ENCODE measurements at regions not wholly inside any gene's neighbourhood (a gene's known extent, or its start where the extent isn't known, plus 50 kb on each side); places are given as distances from the start of the nearest gene placed in this dataset.

- no peak overlapping the region for H3K4me2 ChIP-seq
- no peak overlapping the region for H3K4me3 ChIP-seq
- no peaks in the 10 kb centered on the region for H3K79me2 ChIP-seq (ENCODE audit: low read depth)
- POLR2A ChIA-PET (ENCODE audit: unreplicated experiment): no interaction called here
- CTCF ChIA-PET: no interaction called here
- H3F3A ChIP-seq (ENCODE audit: insufficient read depth, low read depth): no peaks in the 10 kb centered on the region
- no TSS peak for BruUV-seq (replicated peaks)
- intact Hi-C loops (cut with micrococcal nuclease; ENCODE audit: unreplicated experiment): no loop called here
- no peaks in the 10 kb centered on the region for H3K4me1 ChIP-seq (replicated peaks; ENCODE audit: insufficient read depth)
- no peaks in the 10 kb centered on the region for H3K9me2 ChIP-seq (ENCODE audit: insufficient read depth)
- H3K27me3 ChIP-seq (ENCODE audit: insufficient read depth, low read depth): no peaks in the 10 kb centered on the region
- H2AFZ ChIP-seq: no peak overlapping the region
- TF ChIP-seq CTCF (conservative IDR thresholded peaks at IDR 0.05) (no peak), EZH2 (IDR thresholded peaks at IDR 0.05; ENCODE audit: low read depth) (no peak)
- no peaks in the 10 kb centered on the region for H4K20me1 ChIP-seq (ENCODE audit: insufficient read depth)
- H3K9me3 ChIP-seq (ENCODE audit: insufficient read depth, low read depth): 0 out of 2 replicates have a peak, but pooled peaks cover 3% of the 10 kb centered on the region
- no peak overlapping the region for H3K27ac ChIP-seq
- no peak for DNase-seq
- H3K36me3 ChIP-seq (ENCODE audit: low read depth): no peaks in the 10 kb centered on the region
These were observed 434.7 kb downstream of the DTWD2 start for GRCh38 chr5:118553662-118554061.

GRCh38 chr5:118552731-118553360 is 435.5 kb downstream of the DTWD2 start:
- no peaks in the 10 kb centered on the region for H3K79me2 ChIP-seq (ENCODE audit: low read depth)
- no peak overlapping the region for H3K4me3 ChIP-seq
- no peak for DNase-seq
- no peaks in the 10 kb centered on the region for H3F3A ChIP-seq (ENCODE audit: insufficient read depth, low read depth)
- H2AFZ ChIP-seq: no peak overlapping the region
- no TSS peak for BruUV-seq (replicated peaks)
- POLR2A ChIA-PET (ENCODE audit: unreplicated experiment): no interaction called here
- H3K27ac ChIP-seq: no peak overlapping the region
- 0 out of 2 replicates have a peak, but pooled peaks cover 3% of the 10 kb centered on the region for H3K9me3 ChIP-seq (ENCODE audit: insufficient read depth, low read depth)
- H4K20me1 ChIP-seq (ENCODE audit: insufficient read depth): no peaks in the 10 kb centered on the region
- H3K4me1 ChIP-seq (replicated peaks; ENCODE audit: insufficient read depth): no peaks in the 10 kb centered on the region
- intact Hi-C loops (cut with micrococcal nuclease; ENCODE audit: unreplicated experiment): no loop called here
- H3K4me2 ChIP-seq: no peak overlapping the region
- no peaks in the 10 kb centered on the region for H3K27me3 ChIP-seq (ENCODE audit: insufficient read depth, low read depth)
- CTCF ChIA-PET: no interaction called here
- no peak for TF ChIP-seq CTCF (conservative IDR thresholded peaks at IDR 0.05)
- H3K36me3 ChIP-seq (ENCODE audit: low read depth): no peaks in the 10 kb centered on the region
- no peaks in the 10 kb centered on the region for H3K9me2 ChIP-seq (ENCODE audit: insufficient read depth)

GRCh38 chr5:118552146-118552545 is 436.2 kb downstream of the DTWD2 start:
- H3F3A ChIP-seq (ENCODE audit: insufficient read depth, low read depth): no peaks in the 10 kb centered on the region
- intact Hi-C loops (cut with micrococcal nuclease; ENCODE audit: unreplicated experiment): no loop called here
- no peak overlapping the region for H3K4me3 ChIP-seq
- no peaks in the 10 kb centered on the region for H3K36me3 ChIP-seq (ENCODE audit: low read depth)
- H3K4me1 ChIP-seq (replicated peaks; ENCODE audit: insufficient read depth): no peaks in the 10 kb centered on the region
- no peak for DNase-seq
- H4K20me1 ChIP-seq (ENCODE audit: insufficient read depth): no peaks in the 10 kb centered on the region
- no peak overlapping the region for H3K27ac ChIP-seq
- CTCF ChIA-PET: no interaction called here
- TF ChIP-seq EZH2 (IDR thresholded peaks at IDR 0.05; ENCODE audit: low read depth) (no peak), CTCF (conservative IDR thresholded peaks at IDR 0.05) (no peak)
- H2AFZ ChIP-seq: no peak overlapping the region
- no TSS peak for BruUV-seq (replicated peaks)
- no peaks in the 10 kb centered on the region for H3K9me2 ChIP-seq (ENCODE audit: insufficient read depth)
- POLR2A ChIA-PET (ENCODE audit: unreplicated experiment): no interaction called here
- no peaks in the 10 kb centered on the region for H3K27me3 ChIP-seq (ENCODE audit: insufficient read depth, low read depth)
- no peak overlapping the region for H3K4me2 ChIP-seq
- 0 out of 2 replicates have a peak, but pooled peaks cover 3% of the 10 kb centered on the region for H3K9me3 ChIP-seq (ENCODE audit: insufficient read depth, low read depth)
- no peaks in the 10 kb centered on the region for H3K79me2 ChIP-seq (ENCODE audit: low read depth)
